Suprapubic skin (tissue), 4 donors: ENCODE measurements at regions not wholly inside any gene's neighbourhood (a gene's known extent, or its start where the extent isn't known, plus 50 kb on each side); places are given as distances from the start of the nearest gene placed in this dataset.

Source experiments
- POLR2A ChIP-seq, 2 donors: fragments of 450-650 bp; IDR thresholded peaks; one replicate each; pipeline ENCODE4 v1.6.1; 2017; ENCODE audit warnings: antibody characterized with exemption in 2 of 2, mild to moderate bottlenecking in 2 of 2, moderate library complexity in 2 of 2
- POLR2AphosphoS5 ChIP-seq, 3 donors: sonication (generic); formaldehyde crosslinking; IDR thresholded peaks; one replicate each; pipeline ENCODE4 v1.6.1; 2017; ENCODE audit warnings: antibody characterized with exemption in 3 of 3
- TF ChIP-seq, protein P1 (sequence below), 2 donors: fragments of 200-600 bp in 1 of 2; fragments of 450-650 bp in 1 of 2; sonication (generic) in 1 of 2; IDR thresholded peaks; one replicate each; pipeline ENCODE4 v1.5.1; 2016 to 2019; ENCODE audit warnings: antibody characterized with exemption in 2 of 2, mild to moderate bottlenecking in 1 of 2, moderate library complexity in 1 of 2

DNA sequence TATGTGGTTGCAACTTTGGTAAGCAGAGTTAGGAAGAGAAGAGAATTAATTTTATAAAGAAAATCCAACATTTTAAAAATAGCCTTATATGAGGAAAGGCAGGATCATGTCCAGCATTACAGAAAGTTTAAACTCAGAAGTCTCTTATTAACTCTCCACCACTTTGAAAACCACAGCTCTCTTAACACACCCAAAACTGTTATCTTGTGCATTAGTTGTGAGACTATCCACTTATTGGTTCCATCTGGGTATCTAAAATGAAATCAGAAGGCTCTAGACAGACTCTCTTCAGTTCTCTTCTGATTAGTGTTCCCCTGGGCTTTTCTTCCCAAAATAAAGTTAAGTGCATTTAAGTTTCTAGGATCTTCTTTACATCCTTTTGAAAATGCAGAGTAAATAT, 251.5 kb downstream of the TXNL1 start:
- TF ChIP-seq, protein P1, sequence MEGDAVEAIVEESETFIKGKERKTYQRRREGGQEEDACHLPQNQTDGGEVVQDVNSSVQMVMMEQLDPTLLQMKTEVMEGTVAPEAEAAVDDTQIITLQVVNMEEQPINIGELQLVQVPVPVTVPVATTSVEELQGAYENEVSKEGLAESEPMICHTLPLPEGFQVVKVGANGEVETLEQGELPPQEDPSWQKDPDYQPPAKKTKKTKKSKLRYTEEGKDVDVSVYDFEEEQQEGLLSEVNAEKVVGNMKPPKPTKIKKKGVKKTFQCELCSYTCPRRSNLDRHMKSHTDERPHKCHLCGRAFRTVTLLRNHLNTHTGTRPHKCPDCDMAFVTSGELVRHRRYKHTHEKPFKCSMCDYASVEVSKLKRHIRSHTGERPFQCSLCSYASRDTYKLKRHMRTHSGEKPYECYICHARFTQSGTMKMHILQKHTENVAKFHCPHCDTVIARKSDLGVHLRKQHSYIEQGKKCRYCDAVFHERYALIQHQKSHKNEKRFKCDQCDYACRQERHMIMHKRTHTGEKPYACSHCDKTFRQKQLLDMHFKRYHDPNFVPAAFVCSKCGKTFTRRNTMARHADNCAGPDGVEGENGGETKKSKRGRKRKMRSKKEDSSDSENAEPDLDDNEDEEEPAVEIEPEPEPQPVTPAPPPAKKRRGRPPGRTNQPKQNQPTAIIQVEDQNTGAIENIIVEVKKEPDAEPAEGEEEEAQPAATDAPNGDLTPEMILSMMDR (IDR thresholded peaks at IDR 0.05) = no peak
- TF ChIP-seq POLR2A (IDR thresholded peaks at IDR 0.05) (no peak), POLR2AphosphoS5 (IDR thresholded peaks at IDR 0.05) (no peak)
